ENCODE measurements at regions not wholly inside any gene's neighbourhood (a gene's known extent, or its start where the extent isn't known, plus 50 kb on each side); places are given as distances from the start of the nearest gene placed in this dataset.

GRCh38 chr15:47296881-47297280 is 420.4 kb upstream of the SEMA6D start:
- H3K4me3 ChIP-seq (ENCODE audit: low read depth, low read length) = no peak overlapping the region
- no peak for TF ChIP-seq CTCF (IDR thresholded peaks at IDR 0.05; ENCODE audit: insufficient read depth, low read length)
- no peak for DNase-seq (ENCODE audit: low read depth)

GRCh38 chr15:47299846-47300434 is 417.4 kb upstream of the SEMA6D start:
- no peak for TF ChIP-seq CTCF (IDR thresholded peaks at IDR 0.05; ENCODE audit: insufficient read depth, low read length)
- DNase-seq (ENCODE audit: low read depth) = no peak
- no peak overlapping the region for H3K4me3 ChIP-seq (ENCODE audit: low read depth, low read length)

GRCh38 chr15:47300596-47300995 is 416.7 kb upstream of the SEMA6D start:
- H3K4me3 ChIP-seq (ENCODE audit: low read depth, low read length) = no peak overlapping the region
- TF ChIP-seq CTCF (IDR thresholded peaks at IDR 0.05; ENCODE audit: insufficient read depth, low read length) = no peak
- no peak for DNase-seq (ENCODE audit: low read depth)

- no peak for DNase-seq (ENCODE audit: low read depth)
- TF ChIP-seq CTCF (IDR thresholded peaks at IDR 0.05; ENCODE audit: insufficient read depth, low read length) = no peak
- no peak overlapping the region for H3K4me3 ChIP-seq (ENCODE audit: low read depth, low read length)
Observed at GRCh38 chr15:47301481-47301880, 415.8 kb upstream of the SEMA6D start.

- no peak overlapping the region for H3K4me3 ChIP-seq (ENCODE audit: low read depth, low read length)
- DNase-seq (ENCODE audit: low read depth) = no peak
- no peak for TF ChIP-seq CTCF (IDR thresholded peaks at IDR 0.05; ENCODE audit: insufficient read depth, low read length)
Observed at GRCh38 chr15:47304656-47305055, 412.6 kb upstream of the SEMA6D start.

GRCh38 chr15:47312161-47312560 is 405.1 kb upstream of the SEMA6D start:
- H3K4me3 ChIP-seq (ENCODE audit: low read depth, low read length) = no peak overlapping the region
- no peak for DNase-seq (ENCODE audit: low read depth)
- TF ChIP-seq CTCF (IDR thresholded peaks at IDR 0.05; ENCODE audit: insufficient read depth, low read length) = no peak

Measured in fibroblast of the aortic adventitia (primary cell).